Ishikawa (cell line): ENCODE measurements at regions not wholly inside any gene's neighbourhood (a gene's known extent, or its start where the extent isn't known, plus 50 kb on each side); places are given as distances from the start of the nearest gene placed in this dataset.
A peak's percentile ranks its signal among the peaks of the same experiment; 100 is the strongest.

Experiments
- CEBPB ChIP-seq: IDR thresholded peaks from 2 replicates; pipeline ENCODE4 v1.6.1; 2012
- CREB1 ChIP-seq: IDR thresholded peaks from 2 replicates; pipeline ENCODE4 v1.6.1; 2012; ENCODE audit warnings: low read depth
- EGR1 ChIP-seq: IDR thresholded peaks from 2 replicates; pipeline ENCODE4 v1.6.1; 2012
- EP300 ChIP-seq: IDR thresholded peaks from 2 replicates; pipeline ENCODE4 v1.6.1; 2012; ENCODE audit warnings: borderline replicate concordance
- FOXM1 ChIP-seq: IDR thresholded peaks from 2 replicates; pipeline ENCODE4 v1.6.1; 2012; ENCODE audit warnings: low read depth, borderline replicate concordance
- MAX ChIP-seq: IDR thresholded peaks from 2 replicates; pipeline ENCODE4 v1.6.1; 2012
- NFIC ChIP-seq: IDR thresholded peaks from 2 replicates; pipeline ENCODE4 v1.6.1; 2012
- RAD21 ChIP-seq: IDR thresholded peaks from 2 replicates; pipeline ENCODE4 v1.6.1; 2012; ENCODE audit warnings: low read depth
- REST ChIP-seq: IDR thresholded peaks from 2 replicates; pipeline ENCODE4 v1.6.1; 2012; ENCODE audit warnings: low read depth, mild to moderate bottlenecking
- TAF1 ChIP-seq: IDR thresholded peaks from 2 replicates; pipeline ENCODE4 v1.6.1; 2012; ENCODE audit warnings: low read depth, mild to moderate bottlenecking
- TCF12 ChIP-seq: IDR thresholded peaks from 2 replicates; pipeline ENCODE4 v1.6.1; 2012; ENCODE audit warnings: low read depth
- TEAD4 ChIP-seq: IDR thresholded peaks from 2 replicates; pipeline ENCODE4 v1.6.1; 2012
- USF1 ChIP-seq: IDR thresholded peaks from 2 replicates; pipeline ENCODE4 v1.6.1; 2012
- YY1 ChIP-seq: IDR thresholded peaks from 2 replicates; pipeline ENCODE4 v1.6.1; 2012; ENCODE audit warnings: low read depth
- ZBTB7A ChIP-seq: IDR thresholded peaks from 2 replicates; pipeline ENCODE4 v1.6.1; 2012; ENCODE audit warnings: low read depth

- TF ChIP-seq YY1 (no peak), CEBPB (no peak), EGR1 (no peak), TAF1 (no peak), ZBTB7A (no peak), RAD21 (no peak), FOXM1 (no peak), EP300 (no peak), MAX (no peak), REST (no peak), NFIC (no peak), TCF12 (no peak), TEAD4 (no peak), CREB1 (no peak), USF1 (no peak)
Measured at GRCh38 chr2:107466984-107467773, 359.5 kb upstream of the RGPD4 start.

DNA sequence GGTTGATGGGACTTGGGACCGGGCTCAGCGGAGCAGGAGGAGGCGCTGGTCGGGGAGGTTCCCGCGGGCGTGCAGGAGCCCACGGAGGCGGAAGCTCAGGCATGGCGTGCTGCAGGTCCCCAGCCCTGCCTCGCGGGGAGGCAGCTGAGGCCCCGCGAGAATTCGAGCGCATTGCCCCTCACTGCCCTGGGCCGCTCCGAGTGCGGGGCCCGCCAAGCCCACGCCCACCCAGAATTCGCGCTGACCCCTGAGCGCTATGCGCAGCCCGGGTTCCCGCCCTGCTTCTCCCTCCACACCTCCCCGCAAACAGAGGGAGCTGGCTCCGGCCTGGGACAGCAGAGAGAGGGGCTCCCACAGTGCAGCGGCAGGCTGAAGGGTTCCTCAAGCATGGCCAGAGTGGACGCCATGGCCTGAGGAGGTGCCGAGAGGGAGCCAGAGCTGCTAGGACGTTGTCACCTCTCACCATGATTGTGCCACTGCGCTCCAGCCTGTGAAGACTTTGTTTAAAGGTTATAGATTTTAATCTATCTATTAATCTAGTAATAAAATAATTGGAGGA is 357.2 kb upstream of the RGPD4 start:
- no peak for TF ChIP-seq EGR1
- TF ChIP-seq TCF12, result no peak
- TF ChIP-seq TAF1, result no peak
- no peak for TF ChIP-seq REST
- no peak for TF ChIP-seq CEBPB
- no peak for TF ChIP-seq YY1
- TF ChIP-seq EP300, result no peak
- TF ChIP-seq CREB1, result no peak
- TF ChIP-seq FOXM1, result no peak
- TF ChIP-seq ZBTB7A, result no peak
- TF ChIP-seq MAX, result no peak
- no peak for TF ChIP-seq USF1

DNA sequence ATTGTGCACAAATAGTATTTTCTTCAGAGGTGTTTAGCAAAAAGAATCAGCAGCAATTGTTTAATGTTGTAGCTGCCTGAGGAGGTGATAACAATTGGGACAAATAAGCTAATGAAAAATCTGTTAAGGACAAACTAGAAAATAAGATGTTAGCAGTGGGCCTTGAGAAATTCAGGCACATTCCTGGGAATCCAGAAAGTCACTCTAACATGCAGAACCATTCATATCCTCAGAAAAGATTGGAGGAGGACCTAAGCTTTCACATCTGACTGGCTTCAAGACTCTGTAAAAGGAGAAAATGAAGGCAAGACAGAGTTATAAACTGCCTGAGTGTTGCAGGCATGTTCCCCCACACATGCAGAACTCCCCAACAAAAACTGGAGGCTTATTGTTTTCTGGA is 353.5 kb upstream of the RGPD4 start:
- 0 out of 2 replicates have a peak, but pooled peaks have one; percentile 14 for TF ChIP-seq NFIC
- peak; percentile 81 for TF ChIP-seq TEAD4
- no peak for TF ChIP-seq EGR1

DNA sequence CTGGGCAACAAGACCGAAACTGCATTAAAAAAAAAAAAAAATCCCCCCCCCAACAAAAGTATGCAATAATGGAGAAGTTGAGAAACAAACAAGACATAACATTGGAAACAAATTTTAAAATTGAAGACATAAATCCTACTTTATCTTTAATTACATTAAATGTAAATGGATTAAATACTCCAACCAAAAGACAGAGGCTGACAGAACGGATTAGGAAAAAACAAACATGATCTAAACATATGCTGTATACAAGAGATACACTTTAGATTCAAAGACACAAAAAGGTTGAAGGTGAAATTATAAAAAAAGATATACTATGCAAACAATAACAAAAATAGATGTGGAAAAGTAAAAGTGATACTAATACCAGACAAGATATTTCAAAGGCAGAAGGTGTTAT is 350.8 kb upstream of the RGPD4 start:
- no peak for TF ChIP-seq REST
- TF ChIP-seq EGR1, result no peak
- no peak for TF ChIP-seq TAF1
- no peak for TF ChIP-seq MAX
- no peak for TF ChIP-seq FOXM1
- TF ChIP-seq TEAD4, result no peak
- no peak for TF ChIP-seq USF1
- TF ChIP-seq EP300, result no peak
- TF ChIP-seq RAD21, result no peak
- no peak for TF ChIP-seq NFIC
- no peak for TF ChIP-seq TCF12
- TF ChIP-seq ZBTB7A, result no peak
- no peak for TF ChIP-seq CREB1
- no peak for TF ChIP-seq YY1
- no peak for TF ChIP-seq CEBPB
